ENCODE measurements at regions not wholly inside any gene's neighbourhood (a gene's known extent, or its start where the extent isn't known, plus 50 kb on each side); places are given as distances from the start of the nearest gene placed in this dataset.

DNA sequence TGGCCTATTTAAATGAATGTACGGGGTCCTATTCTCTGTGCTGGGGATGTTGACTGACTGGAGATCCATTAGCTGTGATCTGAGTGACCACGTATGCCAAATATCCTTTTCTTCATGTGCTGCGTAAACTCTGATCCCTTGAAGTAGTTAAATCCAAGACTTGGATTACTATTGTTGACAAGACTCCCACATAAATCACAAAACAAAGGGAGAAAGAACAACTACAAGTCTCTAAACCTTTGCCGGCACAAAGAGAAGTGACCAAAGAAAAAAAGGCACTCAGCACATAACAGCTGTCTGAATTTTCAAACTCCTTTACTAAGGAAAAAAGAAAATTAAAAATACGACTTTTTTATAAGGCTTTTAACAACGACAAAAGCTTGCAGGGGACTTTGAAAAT, 559.9 kb upstream of the CDH8 start:
- Histone ChIP-seq H3K36me3 (ENCODE audit: insufficient read depth, low read length) (no peaks in the 10 kb centered on the region), H3K9me3 (ENCODE audit: control insufficient read depth, insufficient read depth, low read length) (no peaks in the 10 kb centered on the region), H3K9ac (ENCODE audit: low read depth, low read length) (no peak overlapping the region), H3K4me1 (ENCODE audit: insufficient read depth, low read length) (no peaks in the 10 kb centered on the region)

DNA sequence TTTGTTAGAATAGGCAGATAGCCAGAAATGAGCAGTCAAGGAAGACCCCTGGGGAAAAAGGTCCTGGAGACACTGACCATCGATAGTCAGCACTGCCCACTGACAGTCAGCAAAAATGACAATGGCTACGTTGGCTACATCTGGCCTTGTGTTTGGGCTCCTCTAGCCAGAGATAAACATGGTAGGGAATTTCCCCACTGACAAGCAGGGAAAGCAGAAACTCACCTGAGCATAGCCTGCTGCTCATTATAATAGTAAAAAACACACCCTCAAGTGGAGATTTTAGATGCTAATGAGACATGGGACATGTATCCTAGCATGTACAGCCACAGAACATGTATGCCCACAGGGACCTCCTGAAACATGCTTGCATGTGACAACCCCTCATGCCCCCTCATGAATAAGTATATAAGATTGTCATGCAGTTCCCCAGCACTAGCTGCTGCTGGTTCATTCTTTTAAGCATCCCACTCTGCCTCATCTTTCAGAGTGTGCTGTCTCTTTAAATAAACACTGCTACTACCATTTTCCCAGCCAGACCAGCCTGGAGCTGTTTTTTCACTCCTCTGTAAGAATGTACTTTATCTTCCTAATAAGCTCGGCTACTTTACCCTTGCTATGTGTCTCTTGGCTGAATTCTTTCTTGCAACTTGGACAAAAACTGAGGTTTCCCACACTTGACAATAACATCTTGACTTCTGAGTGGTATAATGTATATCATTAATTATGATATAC, 550.1 kb upstream of the CDH8 start:
- Histone ChIP-seq H3K9ac (ENCODE audit: low read depth, low read length) (no peak overlapping the region), H3K9me3 (ENCODE audit: control insufficient read depth, insufficient read depth, low read length) (no peaks in the 10 kb centered on the region; the same call in 1 of the 2 replicates), H3K4me1 (ENCODE audit: insufficient read depth, low read length) (peaks cover 6% of the 10 kb centered on the region; the same call in 1 of the 2 replicates), H3K36me3 (ENCODE audit: insufficient read depth, low read length) (no peaks in the 10 kb centered on the region)

DNA sequence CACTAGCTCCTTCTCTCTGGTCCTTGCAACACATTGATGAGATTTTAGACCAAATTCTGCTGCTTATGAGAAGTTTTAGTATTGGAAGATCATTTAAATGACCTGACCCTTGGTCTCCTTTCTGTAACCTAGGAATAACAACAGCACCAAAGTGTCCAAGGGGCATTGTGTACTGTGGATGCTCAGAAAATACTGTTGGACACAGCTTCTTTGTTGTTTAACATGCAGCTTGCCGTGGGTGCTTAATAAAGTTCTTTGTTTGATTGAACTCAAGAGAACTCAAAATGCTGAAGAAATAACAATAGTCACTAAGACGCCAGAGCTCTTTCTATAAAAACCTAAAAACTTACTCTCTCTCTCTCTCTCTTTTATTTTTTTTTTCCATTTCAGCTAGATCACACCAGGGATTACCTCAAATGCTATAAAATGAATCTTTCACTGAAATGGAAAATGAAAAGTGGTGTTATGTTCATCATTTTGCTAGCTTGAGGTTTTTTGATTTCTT, 548.9 kb upstream of the CDH8 start:
- Histone ChIP-seq H3K9me3 (ENCODE audit: control insufficient read depth, insufficient read depth, low read length) (no peaks in the 10 kb centered on the region; the same call in 1 of the 2 replicates), H3K4me1 (ENCODE audit: insufficient read depth, low read length) (peaks cover 6% of the 10 kb centered on the region; the same call in 1 of the 2 replicates), H3K36me3 (ENCODE audit: insufficient read depth, low read length) (no peaks in the 10 kb centered on the region), H3K9ac (ENCODE audit: low read depth, low read length) (no peak overlapping the region)

DNA sequence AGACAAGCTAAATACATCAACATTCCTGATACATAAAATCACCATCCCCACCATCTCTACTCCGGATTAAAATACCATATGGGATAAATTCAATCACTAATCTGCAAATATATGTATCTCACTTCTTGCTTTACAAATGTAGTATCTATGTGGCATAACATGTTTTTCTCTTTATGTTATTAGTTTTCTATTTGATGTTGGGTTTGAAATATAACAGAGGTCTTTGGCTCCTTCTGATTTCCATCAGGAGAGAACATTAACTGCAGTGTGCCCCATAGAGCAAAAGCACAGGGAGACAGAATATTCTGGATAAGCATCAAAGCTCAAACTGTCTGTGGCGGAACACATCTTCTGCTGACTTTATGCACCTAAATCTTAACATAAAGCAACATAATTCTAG, 547.2 kb upstream of the CDH8 start:
- H3K9me3 ChIP-seq (ENCODE audit: control insufficient read depth, insufficient read depth, low read length) = no peaks in the 10 kb centered on the region; the same call in 1 of the 2 replicates

DNA sequence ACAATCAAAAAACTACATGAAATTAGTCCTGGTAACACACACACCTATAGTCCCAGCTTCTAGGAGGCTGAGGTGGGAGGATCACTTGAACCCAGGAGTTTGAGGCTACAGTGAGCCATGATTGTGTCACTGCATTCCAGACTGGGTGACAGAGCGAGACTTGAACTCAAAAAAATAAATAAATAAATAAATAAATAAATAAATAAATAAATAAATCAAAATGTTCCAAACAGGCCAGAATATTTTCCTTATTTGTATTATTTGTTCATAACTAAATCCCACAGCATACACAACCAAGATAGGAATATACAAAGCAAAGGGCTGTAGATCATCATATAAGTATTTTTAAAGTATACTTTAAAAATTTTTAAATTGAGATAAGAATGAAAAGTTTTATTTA, 537.2 kb upstream of the CDH8 start:
- Histone ChIP-seq H3K4me1 (ENCODE audit: insufficient read depth, low read length) (no peaks in the 10 kb centered on the region), H3K9me3 (ENCODE audit: control insufficient read depth, insufficient read depth, low read length) (no peaks in the 10 kb centered on the region)

More for the DNA sequence above, 547.2 kb upstream of the CDH8 start:
- H3K4me1 ChIP-seq (ENCODE audit: insufficient read depth, low read length) = peaks cover 6% of the 10 kb centered on the region; the same call in 1 of the 2 replicates
- no peaks in the 10 kb centered on the region for H3K36me3 ChIP-seq (ENCODE audit: insufficient read depth, low read length)
- H3K9ac ChIP-seq (ENCODE audit: low read depth, low read length) = no peak overlapping the region

DNA sequence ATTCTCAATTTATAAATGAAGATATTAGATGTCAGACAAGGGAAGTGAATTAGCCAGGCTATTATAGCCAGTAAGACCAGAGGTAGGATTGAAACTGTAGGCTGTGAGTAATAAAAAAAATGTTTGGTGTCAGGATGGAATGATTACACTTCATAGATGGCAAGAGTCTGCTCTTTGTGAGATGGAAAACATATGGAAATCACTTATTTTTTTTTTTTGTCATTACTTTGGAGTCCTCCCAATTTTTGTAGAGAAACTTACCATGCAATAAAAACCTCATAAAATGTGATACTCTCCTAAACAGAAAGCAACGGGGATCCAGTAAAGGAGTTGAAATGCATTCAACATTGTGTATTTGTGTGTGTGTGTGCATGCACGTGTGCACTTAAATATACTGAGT, 532.7 kb upstream of the CDH8 start:
- no peaks in the 10 kb centered on the region for H3K9me3 ChIP-seq (ENCODE audit: control insufficient read depth, insufficient read depth, low read length)
- no peak overlapping the region for H3K9ac ChIP-seq (ENCODE audit: low read depth, low read length)
- H3K36me3 ChIP-seq (ENCODE audit: insufficient read depth, low read length) = no peaks in the 10 kb centered on the region
- no peaks in the 10 kb centered on the region for H3K4me1 ChIP-seq (ENCODE audit: insufficient read depth, low read length)

More for the DNA sequence above, 537.2 kb upstream of the CDH8 start:
- no peak overlapping the region for H3K9ac ChIP-seq (ENCODE audit: low read depth, low read length)
- no peaks in the 10 kb centered on the region for H3K36me3 ChIP-seq (ENCODE audit: insufficient read depth, low read length)

DNA sequence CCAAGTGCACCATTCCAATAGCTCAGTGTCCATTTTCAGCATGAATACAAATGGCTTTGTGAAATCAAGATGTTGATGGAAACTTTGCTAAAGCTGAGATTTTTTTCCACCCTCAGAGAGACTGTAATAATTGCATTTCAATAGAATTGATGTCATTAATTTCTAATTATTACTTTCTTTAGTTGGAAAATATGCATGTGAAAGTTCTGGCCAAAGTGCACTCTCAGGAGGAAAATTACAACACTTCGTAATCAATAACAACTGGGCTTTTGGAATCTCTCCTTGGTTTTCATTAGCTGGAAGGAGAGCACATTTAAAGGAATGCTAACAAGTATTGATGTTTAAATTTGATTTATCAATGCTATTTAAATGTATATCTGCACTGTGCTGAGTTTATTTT, 529.5 kb upstream of the CDH8 start:
- Histone ChIP-seq H3K9me3 (ENCODE audit: control insufficient read depth, insufficient read depth, low read length) (no peaks in the 10 kb centered on the region), H3K9ac (ENCODE audit: low read depth, low read length) (no peak overlapping the region), H3K4me1 (ENCODE audit: insufficient read depth, low read length) (no peaks in the 10 kb centered on the region), H3K36me3 (ENCODE audit: insufficient read depth, low read length) (no peaks in the 10 kb centered on the region)

DNA sequence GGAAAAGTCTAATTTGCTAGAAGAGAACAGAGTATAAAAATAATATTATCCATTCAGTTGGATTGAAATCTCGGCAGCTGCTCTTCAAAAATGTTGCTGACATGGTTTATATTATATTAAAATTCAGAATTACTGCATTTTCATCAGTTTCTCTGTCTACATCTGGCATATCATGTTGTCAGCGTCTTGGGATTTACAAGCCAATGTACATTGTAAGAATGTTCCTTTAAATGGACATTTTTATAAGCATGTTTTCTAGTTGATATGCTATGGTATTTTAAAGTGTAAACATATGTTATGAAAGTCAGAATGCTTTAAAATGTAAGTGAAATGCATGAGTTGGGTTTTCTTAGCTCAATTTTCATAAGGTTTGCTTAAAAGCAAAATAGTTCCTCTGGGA, 528.1 kb upstream of the CDH8 start:
- no peaks in the 10 kb centered on the region for H3K9me3 ChIP-seq (ENCODE audit: control insufficient read depth, insufficient read depth, low read length)
- H3K4me1 ChIP-seq (ENCODE audit: insufficient read depth, low read length) = no peaks in the 10 kb centered on the region; the same call in 1 of the 2 replicates
- H3K36me3 ChIP-seq (ENCODE audit: insufficient read depth, low read length) = no peaks in the 10 kb centered on the region
- H3K9ac ChIP-seq (ENCODE audit: low read depth, low read length) = no peak overlapping the region

DNA sequence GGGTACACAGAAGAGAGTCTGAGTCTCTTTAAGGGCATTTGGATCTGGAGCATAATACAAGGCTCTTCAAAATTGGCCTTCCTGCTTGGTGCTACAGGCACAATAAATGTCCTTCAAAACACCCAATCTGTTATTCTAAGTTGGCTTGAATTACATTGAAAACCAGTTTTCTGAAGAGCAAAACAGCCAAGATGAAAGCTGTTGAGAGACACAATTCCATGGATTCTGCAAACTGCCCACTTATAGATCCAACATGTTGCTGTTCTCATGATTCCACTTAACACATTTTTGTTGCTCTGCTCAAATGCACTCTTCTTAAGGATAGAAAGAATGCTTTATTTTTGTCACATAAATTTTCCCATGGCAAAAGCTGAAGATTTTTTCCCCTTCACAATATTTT, 525.9 kb upstream of the CDH8 start:
- Histone ChIP-seq H3K36me3 (ENCODE audit: insufficient read depth, low read length) (no peaks in the 10 kb centered on the region), H3K4me1 (ENCODE audit: insufficient read depth, low read length) (no peaks in the 10 kb centered on the region; the same call in 1 of the 2 replicates), H3K9ac (ENCODE audit: low read depth, low read length) (no peak overlapping the region), H3K9me3 (ENCODE audit: control insufficient read depth, insufficient read depth, low read length) (no peaks in the 10 kb centered on the region)

DNA sequence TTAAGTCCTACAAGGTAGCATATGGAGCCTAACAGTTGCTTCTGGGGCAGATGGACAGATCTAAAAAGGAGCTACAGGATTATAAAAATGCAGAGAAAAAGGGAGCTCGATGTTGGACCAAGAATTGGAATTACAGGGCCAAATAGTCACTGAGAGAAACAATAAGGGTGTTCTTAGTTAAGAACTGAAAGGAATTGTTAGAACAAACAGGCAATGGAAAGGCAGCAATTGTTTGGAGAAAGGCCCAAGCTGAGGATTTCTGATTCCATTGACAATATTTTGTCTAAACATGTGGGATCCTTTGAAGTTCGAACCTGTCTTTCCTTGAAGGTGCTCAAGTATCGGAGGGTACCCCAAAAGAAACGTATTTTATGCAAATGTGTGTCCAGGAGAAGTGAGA, 513.6 kb upstream of the CDH8 start:
- H3K9ac ChIP-seq (ENCODE audit: low read depth, low read length) = no peak overlapping the region
- H3K4me1 ChIP-seq (ENCODE audit: insufficient read depth, low read length) = no peaks in the 10 kb centered on the region
- H3K9me3 ChIP-seq (ENCODE audit: control insufficient read depth, insufficient read depth, low read length) = no peaks in the 10 kb centered on the region
- H3K36me3 ChIP-seq (ENCODE audit: insufficient read depth, low read length) = no peaks in the 10 kb centered on the region

DNA sequence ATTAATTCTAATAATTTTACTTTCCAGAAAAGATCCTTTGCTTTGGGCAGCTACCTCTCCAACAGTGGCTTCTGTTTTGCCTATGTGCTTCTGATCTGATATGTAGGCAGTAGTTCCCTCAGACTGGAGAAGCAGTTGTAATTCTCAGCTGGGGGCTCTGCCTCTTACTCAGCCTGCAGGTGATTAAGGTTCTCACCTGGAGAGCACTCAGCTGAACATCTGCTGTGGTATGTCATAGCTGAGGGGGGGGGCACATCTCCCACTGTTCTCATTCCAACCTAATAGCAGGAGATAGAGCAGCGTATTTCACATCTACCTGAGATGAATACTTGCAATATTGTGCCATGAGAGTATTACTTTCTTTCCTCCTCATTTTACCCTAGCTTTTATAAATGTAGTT, 511.9 kb upstream of the CDH8 start:
- no peaks in the 10 kb centered on the region for H3K4me1 ChIP-seq (ENCODE audit: insufficient read depth, low read length)
- H3K9ac ChIP-seq (ENCODE audit: low read depth, low read length) = no peak overlapping the region
- H3K9me3 ChIP-seq (ENCODE audit: control insufficient read depth, insufficient read depth, low read length) = no peaks in the 10 kb centered on the region
- no peaks in the 10 kb centered on the region for H3K36me3 ChIP-seq (ENCODE audit: insufficient read depth, low read length)

DNA sequence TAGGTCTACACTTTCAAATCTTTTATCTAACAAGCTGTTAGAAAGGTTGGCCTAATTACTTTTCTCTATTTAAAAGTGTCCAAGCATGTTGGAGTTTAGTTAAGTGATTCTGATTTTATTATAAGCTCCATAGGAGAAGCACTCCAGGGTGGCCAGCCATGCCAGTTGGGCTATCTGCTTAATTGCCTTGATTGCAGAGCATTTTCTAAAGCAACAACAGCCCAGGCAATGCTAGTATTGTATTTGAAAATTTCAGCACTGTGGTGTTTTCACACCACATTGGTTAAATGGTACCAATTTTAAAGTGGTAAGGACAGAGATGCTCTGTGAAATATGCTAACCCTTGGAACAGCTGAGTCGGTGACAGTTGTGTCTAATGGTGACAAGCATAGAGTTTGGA, 510.5 kb upstream of the CDH8 start:
- H3K9ac ChIP-seq (ENCODE audit: low read depth, low read length) = no peak overlapping the region
- no peaks in the 10 kb centered on the region for H3K9me3 ChIP-seq (ENCODE audit: control insufficient read depth, insufficient read depth, low read length)
- H3K36me3 ChIP-seq (ENCODE audit: insufficient read depth, low read length) = no peaks in the 10 kb centered on the region
- no peaks in the 10 kb centered on the region for H3K4me1 ChIP-seq (ENCODE audit: insufficient read depth, low read length)

DNA sequence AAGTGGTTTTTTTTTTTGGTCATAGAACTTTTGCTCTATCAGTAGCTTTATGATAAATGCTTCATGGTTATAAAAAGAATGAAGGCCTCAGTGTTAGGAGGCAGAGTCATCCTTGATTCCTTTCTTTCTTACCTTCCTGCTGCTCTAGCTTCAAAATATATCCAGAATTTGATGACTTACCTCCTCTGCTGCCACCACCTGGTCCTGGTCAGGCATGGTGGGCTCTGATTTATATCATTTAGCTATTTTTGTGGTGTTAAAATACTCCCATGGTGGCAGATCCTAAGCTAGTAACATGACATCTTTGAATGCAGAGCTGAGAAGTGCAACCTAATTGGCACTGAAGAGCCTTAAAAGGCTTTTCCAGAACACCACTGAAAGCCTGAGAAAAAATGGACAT, 508.8 kb upstream of the CDH8 start:
- no peaks in the 10 kb centered on the region for H3K36me3 ChIP-seq (ENCODE audit: insufficient read depth, low read length)
- H3K9me3 ChIP-seq (ENCODE audit: control insufficient read depth, insufficient read depth, low read length) = no peaks in the 10 kb centered on the region
- no peak overlapping the region for H3K9ac ChIP-seq (ENCODE audit: low read depth, low read length)
- H3K4me1 ChIP-seq (ENCODE audit: insufficient read depth, low read length) = no peaks in the 10 kb centered on the region

DNA sequence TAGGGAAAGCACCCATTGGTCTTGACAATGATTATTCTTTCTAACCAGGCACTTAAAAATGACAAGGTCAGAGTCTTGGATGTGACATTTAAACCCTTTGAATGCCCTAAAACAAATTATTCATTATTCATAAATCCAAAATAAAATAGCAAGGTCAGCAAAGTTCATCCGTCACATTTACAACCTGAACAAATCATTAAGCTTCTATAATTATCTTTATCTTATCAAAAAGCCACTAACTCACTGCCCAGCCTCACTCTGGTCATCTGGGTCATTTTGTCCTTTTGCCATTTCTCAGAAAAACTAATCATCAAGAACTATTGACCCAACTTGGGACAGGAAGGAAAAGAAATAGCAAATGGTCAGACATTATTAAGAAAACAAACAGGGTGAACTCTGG, 507.3 kb upstream of the CDH8 start:
- no peaks in the 10 kb centered on the region for H3K4me1 ChIP-seq (ENCODE audit: insufficient read depth, low read length)
- H3K9me3 ChIP-seq (ENCODE audit: control insufficient read depth, insufficient read depth, low read length) = no peaks in the 10 kb centered on the region
- no peak overlapping the region for H3K9ac ChIP-seq (ENCODE audit: low read depth, low read length)
- no peaks in the 10 kb centered on the region for H3K36me3 ChIP-seq (ENCODE audit: insufficient read depth, low read length)

DNA sequence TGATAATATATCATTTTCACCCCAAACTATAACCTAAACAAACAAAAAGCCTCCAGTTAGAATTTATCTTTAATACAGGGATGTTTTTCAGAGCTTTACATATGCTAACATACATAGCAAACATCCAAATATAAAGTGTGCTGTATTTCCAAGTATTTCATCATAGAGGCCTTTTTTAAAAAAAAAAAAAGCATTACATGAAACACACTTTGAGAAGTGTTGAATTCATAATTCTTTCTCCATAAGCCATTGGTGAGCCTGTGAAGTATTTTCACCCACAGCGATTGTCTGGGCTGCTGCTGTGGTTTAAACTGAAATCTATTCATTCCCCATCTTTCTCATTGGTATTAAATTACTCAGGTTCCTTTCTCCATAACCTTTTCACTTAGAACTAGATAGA, 503.4 kb upstream of the CDH8 start:
- no peaks in the 10 kb centered on the region for H3K36me3 ChIP-seq (ENCODE audit: insufficient read depth, low read length)
- no peak overlapping the region for H3K9ac ChIP-seq (ENCODE audit: low read depth, low read length)
- H3K4me1 ChIP-seq (ENCODE audit: insufficient read depth, low read length) = no peaks in the 10 kb centered on the region
- no peaks in the 10 kb centered on the region for H3K9me3 ChIP-seq (ENCODE audit: control insufficient read depth, insufficient read depth, low read length)
